HEK293 (cell line): ENCODE measurements at regions not wholly inside any gene's neighbourhood (a gene's known extent, or its start where the extent isn't known, plus 50 kb on each side); places are given as distances from the start of the nearest gene placed in this dataset.

Source experiments
- BCL6B ChIP-seq: fragments of 450-650 bp; formaldehyde crosslinking; IDR thresholded peaks from 2 replicates; pipeline ENCODE4 v1.5.1; 2017; ENCODE audit warnings: missing biosample characterization, missing genetic modification characterization
- CTCF ChIP-seq: fragments of 450-650 bp; formaldehyde crosslinking; IDR thresholded peaks from 2 replicates; pipeline ENCODE4 v1.5.1; 2016; ENCODE audit warnings: missing biosample characterization, missing genetic modification characterization
- PBX3 ChIP-seq: sonication (generic); formaldehyde crosslinking; IDR thresholded peaks from 2 replicates; pipeline ENCODE4 v1.8.1; 2022; ENCODE audit warnings: mild to moderate bottlenecking, moderate library complexity, missing genetic modification reagents
- REST ChIP-seq: fragments of 450-650 bp; formaldehyde crosslinking; IDR thresholded peaks from 2 replicates; pipeline ENCODE4 v1.5.1; 2016; ENCODE audit warnings: missing biosample characterization, missing genetic modification characterization
- SP2 ChIP-seq: fragments of 450-650 bp; formaldehyde crosslinking; IDR thresholded peaks from 2 replicates; pipeline ENCODE4 v1.5.1; 2016; ENCODE audit warnings: missing biosample characterization, missing genetic modification characterization
- TCF7L2 ChIP-seq: IDR thresholded peaks from 2 replicates; pipeline ENCODE4 v1.6.1; 2011; ENCODE audit warnings: low read depth, mild to moderate bottlenecking, inconsistent platforms, low read length, moderate library complexity, borderline replicate concordance
- YY1 ChIP-seq: fragments of 450-650 bp; formaldehyde crosslinking; IDR thresholded peaks from 2 replicates; pipeline ENCODE4 v1.5.1; 2018; ENCODE audit warnings: missing biosample characterization, missing genetic modification characterization
- ZNF26 ChIP-seq: fragments of 450-650 bp; formaldehyde crosslinking; IDR thresholded peaks from 2 replicates; pipeline ENCODE4 v1.5.1; 2016; ENCODE audit warnings: missing biosample characterization, missing genetic modification characterization
- ZNF292 ChIP-seq: fragments of 450-650 bp; formaldehyde crosslinking; IDR thresholded peaks from 2 replicates; pipeline ENCODE4 v1.5.1; 2016; ENCODE audit warnings: low read depth, missing biosample characterization, missing genetic modification characterization, borderline replicate concordance
- ZNF580 ChIP-seq: fragments of 450-650 bp; formaldehyde crosslinking; IDR thresholded peaks from 2 replicates; pipeline ENCODE4 v1.5.1; 2016; ENCODE audit warnings: missing biosample characterization, missing genetic modification characterization
- ZNF629 ChIP-seq: fragments of 450-650 bp; formaldehyde crosslinking; IDR thresholded peaks from 2 replicates; pipeline ENCODE4 v1.5.1; 2017; ENCODE audit warnings: missing biosample characterization, missing genetic modification characterization
- ZNF639 ChIP-seq: fragments of 450-650 bp; formaldehyde crosslinking; IDR thresholded peaks from 2 replicates; pipeline ENCODE4 v1.5.1; 2016; ENCODE audit warnings: missing biosample characterization, missing genetic modification characterization

- TF ChIP-seq TCF7L2 (no peak), BCL6B (tag by site-specific recombination) (no peak), REST (tag by site-specific recombination) (no peak), YY1 (tag by site-specific recombination) (no peak), ZNF639 (no peak), ZNF629 (no peak), ZNF580 (no peak), CTCF (tag by site-specific recombination) (no peak), SP2 (tag by site-specific recombination) (no peak), PBX3 (no peak), ZNF292 (tag by site-specific recombination) (no peak), ZNF26 (tag by site-specific recombination) (no peak)
Measured at GRCh38 chr10:128928231-128928836, 538.7 kb upstream of the MGMT start.
